IPS DF 6.9 (cell line): ENCODE measurements at regions not wholly inside any gene's neighbourhood (a gene's known extent, or its start where the extent isn't known, plus 50 kb on each side); places are given as distances from the start of the nearest gene placed in this dataset.

Experiments
- DNase-seq: peaks from one replicate; pipeline ENCODE4 v3.0.0-alpha.2; 2013; ENCODE audit warnings: low read depth, low spot score
- H3K27ac ChIP-seq: one replicate; pipeline ENCODE4 v1.5.1; 2013; ENCODE audit warnings: low read length, control low read depth
- H3K27me3 ChIP-seq: 2 replicates; pipeline ENCODE4 v1.6.1; 2013; ENCODE audit warnings: mild to moderate bottlenecking, low read length; ENCODE audit not compliant: control insufficient read depth, insufficient read depth
- H3K36me3 ChIP-seq: 2 replicates; pipeline ENCODE4 v1.6.1; 2013; ENCODE audit warnings: low read length; ENCODE audit not compliant: control insufficient read depth, insufficient read depth
- H3K4me1 ChIP-seq: 2 replicates; pipeline ENCODE4 v1.6.1; 2013; ENCODE audit warnings: low read length; ENCODE audit not compliant: control insufficient read depth, insufficient read depth
- H3K4me3 ChIP-seq: 2 replicates; pipeline ENCODE4 v1.5.1; 2013; ENCODE audit warnings: mild to moderate bottlenecking, low read length
- H3K9me3 ChIP-seq: 2 replicates; pipeline ENCODE4 v1.6.1; 2013; ENCODE audit warnings: low read length, inconsistent platforms; ENCODE audit not compliant: control insufficient read depth, insufficient read depth
- WGBS: extraction: QIAGEN DNeasy Blood & Tissue Kit; methylation state at CpG from one replicate; pipeline ENCODE4 v1.1.7; 2013; ENCODE audit warnings: mixed read lengths, missing lambda C conversion rate; ENCODE audit not compliant: insufficient read length, insufficient coverage; 5-methylcytosine and 5-hydroxymethylcytosine counted together

- Histone ChIP-seq H3K27me3 (no peaks in the 10 kb centered on the region), H3K4me3 (no peak overlapping the region), H3K36me3 (no peaks in the 10 kb centered on the region), H3K9me3 (no peaks in the 10 kb centered on the region), H3K27ac (no peak overlapping the region), H3K4me1 (no peaks in the 10 kb centered on the region)
- DNase-seq, result no peak
- no CpG with 5 or more reads among the region's 2 CpGs for WGBS
Measured at GRCh38 chr2:64781711-64782390, 128.1 kb upstream of the SERTAD2 start.

- no peaks in the 10 kb centered on the region for H3K4me1 ChIP-seq
- WGBS, result no CpG with 5 or more reads among the region's 14 CpGs
- no peak for DNase-seq
- H3K36me3 ChIP-seq, result no peaks in the 10 kb centered on the region
- no peaks in the 10 kb centered on the region for H3K27me3 ChIP-seq
- no peak overlapping the region for H3K27ac ChIP-seq
- H3K4me3 ChIP-seq, result no peak overlapping the region
- no peaks in the 10 kb centered on the region for H3K9me3 ChIP-seq
Measured at GRCh38 chr2:64784168-64785061, 130.7 kb upstream of the SERTAD2 start.

- no peaks in the 10 kb centered on the region for H3K9me3 ChIP-seq
- DNase-seq, result no peak
- H3K27me3 ChIP-seq, result no peaks in the 10 kb centered on the region
- no peak overlapping the region for H3K27ac ChIP-seq
- H3K4me3 ChIP-seq, result no peak overlapping the region
- WGBS, result no CpG with 5 or more reads among the region's 3 CpGs
- no peaks in the 10 kb centered on the region for H3K36me3 ChIP-seq
- H3K4me1 ChIP-seq, result no peaks in the 10 kb centered on the region
Measured at GRCh38 chr2:64785245-64785644, 131.5 kb upstream of the SERTAD2 start.

DNA sequence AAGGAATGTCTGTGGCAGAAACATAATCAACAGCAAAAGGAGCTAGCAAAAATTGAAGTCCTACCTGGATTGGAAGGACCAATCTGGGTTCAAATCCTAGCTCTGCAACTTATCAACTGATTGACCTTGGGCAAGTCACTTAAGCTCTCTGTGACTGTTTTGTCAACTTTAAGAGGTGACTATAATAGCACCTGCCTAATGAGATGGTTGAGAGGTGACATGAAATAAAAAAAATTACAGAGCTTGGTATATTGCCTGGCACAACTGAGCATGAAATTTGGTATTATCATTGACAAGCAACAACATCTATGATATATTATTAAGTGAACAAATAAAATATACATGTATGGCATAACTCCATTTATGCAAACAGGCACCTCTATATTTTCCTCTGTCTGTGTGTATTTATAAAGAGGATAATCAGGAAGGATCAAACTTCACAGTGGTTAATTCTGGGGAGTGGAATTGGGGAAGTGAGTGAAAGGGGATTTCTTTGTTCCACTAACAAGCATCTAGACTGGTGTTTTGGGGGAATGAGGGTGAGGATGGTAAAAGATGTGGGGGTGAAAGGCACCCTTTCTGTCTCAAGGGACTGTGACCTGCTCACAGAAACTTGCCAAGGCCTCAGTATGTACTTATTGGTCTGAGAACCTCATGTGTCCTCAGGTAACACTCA, 132.8 kb upstream of the SERTAD2 start:
- no peaks in the 10 kb centered on the region for H3K27me3 ChIP-seq
- no peaks in the 10 kb centered on the region for H3K9me3 ChIP-seq
- H3K27ac ChIP-seq, result no peak overlapping the region
- DNase-seq, result no peak
- H3K36me3 ChIP-seq, result no peaks in the 10 kb centered on the region
- no peak overlapping the region for H3K4me3 ChIP-seq
- no peaks in the 10 kb centered on the region for H3K4me1 ChIP-seq

- WGBS, result no CpG with 5 or more reads among the region's 6 CpGs
Measured at GRCh38 chr2:64787019-64787365, 133.3 kb upstream of the SERTAD2 start.

GRCh38 chr2:64787698-64788097, 134.0 kb upstream of the SERTAD2 start:
- no peaks in the 10 kb centered on the region for H3K4me1 ChIP-seq
- DNase-seq, result no peak
- WGBS, result no CpG with 5 or more reads among the region's 5 CpGs

More at GRCh38 chr2:64787019-64787365, 133.3 kb upstream of the SERTAD2 start:
- Histone ChIP-seq H3K4me1 (no peaks in the 10 kb centered on the region), H3K27ac (no peak overlapping the region), H3K27me3 (no peaks in the 10 kb centered on the region), H3K36me3 (no peaks in the 10 kb centered on the region), H3K4me3 (no peak overlapping the region), H3K9me3 (no peaks in the 10 kb centered on the region)
- no peak for DNase-seq

DNA sequence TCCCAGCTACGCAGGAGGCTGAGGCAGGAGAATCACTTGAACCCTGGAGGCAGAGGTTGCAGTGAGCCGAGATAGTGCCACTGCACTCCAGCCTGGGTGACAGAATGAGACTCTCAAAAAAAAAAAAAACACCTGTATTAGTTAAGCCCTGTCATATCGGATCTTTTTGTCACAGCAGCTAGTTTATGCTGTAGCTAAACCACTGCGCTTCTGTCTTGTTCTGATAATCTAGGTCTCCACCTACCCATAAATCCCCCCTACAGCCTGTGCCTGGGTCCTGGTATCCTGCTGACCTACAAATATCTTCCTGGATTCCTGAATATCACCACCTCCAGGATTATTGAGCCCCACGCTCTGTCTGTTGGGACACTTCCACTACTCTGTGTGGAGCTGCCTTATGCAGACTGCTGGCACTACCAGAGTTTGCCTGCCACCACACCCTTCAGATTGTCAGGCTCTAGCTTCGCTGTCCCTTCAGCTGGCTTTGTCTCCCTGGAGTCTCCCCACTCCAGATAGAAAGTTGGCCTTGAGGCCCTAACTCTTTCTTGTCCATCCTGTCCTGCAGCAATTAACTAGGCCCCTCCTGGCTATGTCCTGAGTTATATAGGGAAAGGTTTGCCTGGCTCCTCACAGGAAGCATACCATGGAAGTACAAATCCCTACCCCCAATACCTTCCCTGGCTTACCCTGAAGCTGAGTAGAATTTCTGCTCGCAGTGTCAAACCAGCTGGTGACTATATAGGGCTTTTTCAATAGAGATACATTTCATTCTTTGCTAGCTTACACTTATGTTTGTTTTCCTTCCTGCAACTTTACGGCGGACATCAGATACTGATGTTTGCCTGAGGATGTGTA, 136.0 kb upstream of the SERTAD2 start:
- WGBS, result no CpG with 5 or more reads among the region's 9 CpGs
- Histone ChIP-seq H3K27me3 (no peaks in the 10 kb centered on the region), H3K9me3 (no peaks in the 10 kb centered on the region), H3K27ac (no peak overlapping the region), H3K36me3 (no peaks in the 10 kb centered on the region), H3K4me1 (no peaks in the 10 kb centered on the region), H3K4me3 (no peak overlapping the region)
- no peak for DNase-seq

More at GRCh38 chr2:64787698-64788097, 134.0 kb upstream of the SERTAD2 start:
- H3K27me3 ChIP-seq, result no peaks in the 10 kb centered on the region
- no peak overlapping the region for H3K27ac ChIP-seq
- H3K4me3 ChIP-seq, result no peak overlapping the region
- H3K9me3 ChIP-seq, result no peaks in the 10 kb centered on the region
- H3K36me3 ChIP-seq, result no peaks in the 10 kb centered on the region

DNA sequence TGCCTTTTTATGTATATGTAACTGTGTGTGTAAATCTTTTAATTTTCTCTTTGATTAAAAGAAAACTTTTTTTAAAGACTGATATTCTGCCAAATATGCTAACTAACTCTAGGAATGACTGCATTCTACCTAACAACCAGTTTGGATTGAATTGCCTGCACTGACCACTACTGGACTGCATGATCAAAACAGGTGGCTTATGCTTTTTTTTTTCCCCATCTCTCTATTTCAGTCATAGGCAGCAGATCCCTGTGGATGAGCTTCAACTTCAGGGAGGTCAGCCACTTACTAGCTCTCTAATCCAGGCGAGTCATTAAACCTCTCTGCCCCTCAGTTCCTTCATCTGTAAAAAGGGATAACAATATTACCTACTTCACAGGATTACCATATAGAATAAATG, 138.6 kb upstream of the SERTAD2 start:
- Histone ChIP-seq H3K9me3 (no peaks in the 10 kb centered on the region), H3K27ac (no peak overlapping the region), H3K4me3 (no peak overlapping the region), H3K27me3 (no peaks in the 10 kb centered on the region), H3K4me1 (no peaks in the 10 kb centered on the region), H3K36me3 (no peaks in the 10 kb centered on the region)
- DNase-seq, result no peak
- no CpG with 5 or more reads among the region's 1 CpG for WGBS

DNA sequence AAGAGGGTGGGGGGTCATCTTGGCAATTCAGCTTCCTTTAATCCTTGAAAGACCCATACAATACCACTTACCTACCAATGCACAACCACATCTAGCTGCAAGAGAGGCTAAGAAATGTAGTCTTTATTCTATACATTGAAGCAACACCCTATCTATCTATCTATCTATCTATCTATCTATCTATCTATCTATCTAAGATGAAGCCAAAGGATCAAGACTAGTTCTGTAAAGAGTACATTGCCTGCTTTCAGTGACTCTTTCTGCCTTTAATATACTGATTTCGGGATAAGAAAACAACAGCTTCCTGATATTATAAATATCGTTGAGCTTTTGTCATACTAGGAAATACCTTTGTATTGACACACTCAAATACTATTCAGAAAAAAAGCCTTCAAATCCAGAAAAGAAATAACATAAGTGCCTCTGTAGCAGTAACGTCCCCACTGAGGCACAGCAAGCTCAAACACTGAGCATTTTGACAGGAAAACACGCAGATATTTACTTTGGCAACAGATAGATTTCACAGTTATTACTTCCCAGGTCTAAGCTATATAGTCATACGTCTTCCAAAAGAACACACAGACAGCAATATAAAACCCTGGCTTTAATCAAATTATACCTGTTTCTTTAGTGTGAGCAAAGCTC, 139.4 kb upstream of the SERTAD2 start:
- no peaks in the 10 kb centered on the region for H3K27me3 ChIP-seq

More for the DNA sequence above, 139.4 kb upstream of the SERTAD2 start:
- Histone ChIP-seq H3K27ac (no peak overlapping the region), H3K9me3 (no peaks in the 10 kb centered on the region), H3K4me3 (no peak overlapping the region), H3K36me3 (no peaks in the 10 kb centered on the region), H3K4me1 (no peaks in the 10 kb centered on the region)
- no peak for DNase-seq
- no CpG with 5 or more reads among the region's 5 CpGs for WGBS
